ENCODE measurements at regions not wholly inside any gene's neighbourhood (a gene's known extent, or its start where the extent isn't known, plus 50 kb on each side); places are given as distances from the start of the nearest gene placed in this dataset.
"Not testable (repeated sequence)": the region's sequence is repeated elsewhere in the genome, so short reads cannot be mapped to it uniquely, and the experiment has no call there.

GRCh38 chr12:11543457-11544158 is 105.9 kb upstream of the ETV6 start:
- Histone ChIP-seq H3K36me3 (no peaks in the 10 kb centered on the region), H3K27me3 (no peaks in the 10 kb centered on the region), H3K4me3 (no peak overlapping the region), H3K9me3 (no peaks in the 10 kb centered on the region), H3K4me1 (no peaks in the 10 kb centered on the region), H3K27ac (no peak overlapping the region)
- TF ChIP-seq POLR2A (IDR thresholded peaks at IDR 0.05) (no peak), CTCF (IDR thresholded peaks at IDR 0.05) (no peak)
- intact Hi-C loops (cut with DNase I; ENCODE audit: low total_unique reads) = no loop called here
- no peak for DNase-seq

- Histone ChIP-seq H3K4me1 (no peaks in the 10 kb centered on the region), H3K27ac (no peak overlapping the region), H3K9me3 (no peaks in the 10 kb centered on the region), H3K4me3 (no peak overlapping the region), H3K27me3 (no peaks in the 10 kb centered on the region), H3K36me3 (no peaks in the 10 kb centered on the region)
- intact Hi-C loops (cut with DNase I; ENCODE audit: low total_unique reads) = no loop called here
- DNase-seq = no peak
- TF ChIP-seq POLR2A (IDR thresholded peaks at IDR 0.05) (no peak), CTCF (IDR thresholded peaks at IDR 0.05) (no peak)
These were observed 103.8 kb upstream of the ETV6 start for GRCh38 chr12:11545484-11546330.

GRCh38 chr12:11546582-11547270 is 102.7 kb upstream of the ETV6 start:
- H3K27ac ChIP-seq; DNase-seq; intact Hi-C loops (cut with DNase I; ENCODE audit: low total_unique reads); H3K4me1 ChIP-seq; H3K36me3 ChIP-seq; H3K27me3 ChIP-seq; H3K9me3 ChIP-seq: not testable (repeated sequence)
- peak overlapping the region in 1 of 2 donors; percentile 37 for H3K4me3 ChIP-seq

- DNase-seq; intact Hi-C loops (cut with DNase I; ENCODE audit: low total_unique reads); H3K9me3 ChIP-seq; H3K4me1 ChIP-seq; H3K36me3 ChIP-seq; H3K27ac ChIP-seq; H3K27me3 ChIP-seq: not testable (repeated sequence)
- H3K4me3 ChIP-seq = peak overlapping the region in 1 of 2 donors; percentile 37
These were observed 102.2 kb upstream of the ETV6 start for GRCh38 chr12:11547271-11547646.

GRCh38 chr12:11549119-11549518 is 100.4 kb upstream of the ETV6 start:
- Histone ChIP-seq H3K4me1 (no peaks in the 10 kb centered on the region), H3K9me3 (no peaks in the 10 kb centered on the region), H3K27ac (no peak overlapping the region), H3K4me3 (no peak overlapping the region), H3K27me3 (no peaks in the 10 kb centered on the region), H3K36me3 (no peaks in the 10 kb centered on the region)
- DNase-seq = no peak
- intact Hi-C loops (cut with DNase I; ENCODE audit: low total_unique reads) = no loop called here
- TF ChIP-seq POLR2A (IDR thresholded peaks at IDR 0.05) = no peak
- TF ChIP-seq CTCF (IDR thresholded peaks at IDR 0.05) = no peak
